ENCODE measurements at regions not wholly inside any gene's neighbourhood (a gene's known extent, or its start where the extent isn't known, plus 50 kb on each side); places are given as distances from the start of the nearest gene placed in this dataset.

DNA sequence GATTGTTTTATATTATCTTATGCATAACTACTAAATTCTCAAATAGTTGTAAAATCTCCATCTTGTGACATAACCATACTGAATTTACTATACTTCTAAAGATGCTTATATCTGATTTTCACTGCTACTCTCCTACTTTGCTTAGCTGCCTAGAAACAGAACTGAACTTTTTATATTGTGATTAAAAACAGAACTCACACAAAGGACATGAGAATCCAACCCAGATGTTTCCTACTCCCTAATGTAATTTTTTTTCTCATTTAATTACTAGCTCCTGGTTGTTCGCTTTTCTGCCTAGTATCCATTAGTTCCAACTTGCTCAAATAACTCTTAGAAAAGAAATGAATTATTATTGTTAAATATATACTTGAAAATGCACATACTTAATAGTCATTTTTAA lies 283.5 kb upstream of the ACTRT1 start:
- no peak for DNase-seq (ENCODE audit: low read depth)

DNA sequence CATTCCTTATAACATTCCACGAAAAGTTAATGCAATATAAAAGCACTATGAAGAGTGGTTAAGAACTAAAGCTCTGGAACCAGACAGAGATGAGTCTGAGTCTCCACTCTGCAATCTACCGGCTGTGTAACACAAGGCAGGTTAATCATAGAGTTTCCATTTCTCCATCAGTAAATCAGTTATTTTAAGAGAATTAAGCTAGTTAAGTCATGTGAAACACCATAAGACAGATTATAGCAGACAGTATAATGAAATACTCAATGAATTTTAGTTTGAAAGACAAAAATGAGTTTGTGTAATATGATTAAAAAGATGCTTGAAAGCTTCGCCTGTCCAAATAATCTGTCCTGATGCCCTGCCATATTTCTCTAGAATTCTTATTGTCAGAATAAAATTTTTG lies 282.6 kb upstream of the ACTRT1 start:
- DNase-seq (ENCODE audit: low read depth), result no peak

DNA sequence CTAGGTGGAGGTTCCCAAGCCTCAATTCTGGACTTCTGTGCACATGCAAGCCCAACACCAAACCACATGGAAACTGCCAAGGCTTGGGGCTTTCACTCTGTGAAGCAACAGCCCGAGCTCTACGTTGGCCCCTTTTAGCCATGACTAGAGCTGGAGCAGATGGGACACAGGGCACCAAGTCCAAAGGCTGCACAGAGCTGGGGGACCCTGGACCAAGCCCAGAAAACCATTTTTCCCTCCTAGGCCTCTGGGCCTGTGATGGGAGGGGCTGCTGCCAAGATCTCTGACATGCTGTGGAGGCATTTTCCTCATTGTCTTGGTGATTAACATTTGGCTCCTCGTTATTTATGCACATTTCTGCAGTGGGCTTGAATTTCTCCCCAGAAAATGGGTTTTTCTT lies 258.7 kb upstream of the ACTRT1 start:
- DNase-seq (ENCODE audit: low read depth), result no peak

DNA sequence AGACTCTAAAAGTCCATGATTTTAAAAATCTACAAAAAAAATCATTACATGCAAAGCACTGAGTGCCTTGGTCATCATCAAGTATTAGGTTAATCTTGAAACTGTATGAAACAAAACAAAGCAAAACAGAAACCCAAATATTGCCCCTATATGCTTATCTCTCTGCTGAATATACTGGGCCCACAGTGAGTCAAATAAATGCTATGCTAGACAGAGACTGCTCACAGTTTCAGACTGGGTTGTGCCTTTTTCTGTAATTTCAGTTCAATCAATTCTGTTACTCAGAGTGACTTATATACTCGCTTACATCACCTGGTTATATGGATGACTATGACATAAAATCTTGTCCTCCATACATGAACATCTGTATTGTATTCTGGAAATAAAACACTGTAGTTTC lies 257.1 kb upstream of the ACTRT1 start:
- no peak for DNase-seq (ENCODE audit: low read depth)

DNA sequence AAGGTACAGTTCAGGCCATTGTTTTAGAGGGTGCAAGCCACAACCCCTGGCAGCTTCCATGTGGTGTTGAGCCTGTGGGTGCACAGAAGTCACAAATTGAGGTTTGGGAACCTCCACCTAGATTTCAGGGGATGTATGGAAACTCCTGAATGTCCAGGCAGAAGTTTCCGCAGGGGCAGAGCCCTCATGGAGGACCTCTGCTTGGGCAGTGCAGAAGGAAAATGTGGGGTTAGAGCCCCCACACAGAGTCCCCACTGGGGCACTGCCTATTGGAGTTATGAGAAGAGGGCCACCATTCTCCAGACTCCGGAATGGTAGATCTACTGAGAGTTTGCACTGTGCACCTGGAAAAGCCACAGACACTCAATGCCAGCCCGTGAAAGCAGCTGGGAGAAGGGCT lies 242.0 kb upstream of the ACTRT1 start:
- no peak for DNase-seq (ENCODE audit: low read depth)

DNA sequence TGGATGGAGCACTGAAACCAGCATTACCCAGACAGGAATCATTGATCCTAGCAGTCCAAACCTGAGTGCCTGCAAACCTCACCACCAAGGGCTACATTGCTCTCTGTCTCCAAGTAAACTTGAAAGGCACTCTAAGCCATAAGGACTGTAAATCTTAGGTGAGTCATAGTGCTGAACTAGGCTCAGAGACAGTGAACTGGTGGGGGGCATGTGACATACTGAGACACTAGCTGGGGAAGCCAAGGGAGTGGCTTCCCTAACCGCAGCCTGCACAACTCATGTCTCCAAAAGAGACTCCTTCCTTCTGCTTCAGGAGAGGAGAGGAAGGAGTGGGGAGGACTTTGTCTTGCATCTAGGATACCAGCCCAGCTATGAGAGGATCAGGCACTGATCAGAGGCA lies 235.5 kb upstream of the ACTRT1 start:
- no peak for DNase-seq (ENCODE audit: low read depth)

DNA sequence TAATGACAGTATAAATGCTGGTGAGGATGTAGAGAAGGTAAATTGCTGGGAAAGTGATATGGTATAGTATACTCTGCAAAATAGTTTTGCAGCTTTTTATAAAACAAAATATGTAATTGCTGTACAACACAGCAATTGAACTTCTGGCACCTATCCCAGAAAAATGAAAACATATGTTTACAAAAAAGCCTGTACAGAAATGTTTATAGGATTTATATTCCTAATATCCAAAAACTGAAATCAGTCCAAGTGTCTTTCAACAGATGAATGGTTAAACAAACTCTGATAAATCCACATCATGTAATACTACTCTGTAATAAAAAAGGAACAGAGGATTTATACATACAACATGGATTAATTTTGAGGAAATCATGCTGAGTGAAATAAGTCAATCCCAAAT lies 198.4 kb upstream of the ACTRT1 start:
- DNase-seq (ENCODE audit: low read depth), result no peak

DNA sequence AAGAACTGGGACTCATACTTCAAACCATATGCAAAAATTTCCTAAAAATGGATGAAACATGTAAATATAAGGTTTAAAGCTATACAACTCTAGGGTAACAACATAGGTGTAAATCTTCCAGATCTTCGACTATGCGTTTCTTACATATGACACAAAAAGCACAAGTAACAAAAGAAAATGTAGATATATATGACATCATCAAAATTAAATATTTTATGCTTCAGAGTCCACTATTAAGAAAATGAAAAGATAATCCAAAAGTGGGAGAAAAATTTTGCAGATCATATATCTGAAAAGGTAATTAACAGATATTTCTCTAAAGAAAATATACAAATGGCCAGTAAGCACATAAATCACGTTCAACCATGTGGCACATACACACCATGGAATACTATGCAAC lies 164.2 kb upstream of the ACTRT1 start:
- DNase-seq (ENCODE audit: low read depth), result no peak

DNA sequence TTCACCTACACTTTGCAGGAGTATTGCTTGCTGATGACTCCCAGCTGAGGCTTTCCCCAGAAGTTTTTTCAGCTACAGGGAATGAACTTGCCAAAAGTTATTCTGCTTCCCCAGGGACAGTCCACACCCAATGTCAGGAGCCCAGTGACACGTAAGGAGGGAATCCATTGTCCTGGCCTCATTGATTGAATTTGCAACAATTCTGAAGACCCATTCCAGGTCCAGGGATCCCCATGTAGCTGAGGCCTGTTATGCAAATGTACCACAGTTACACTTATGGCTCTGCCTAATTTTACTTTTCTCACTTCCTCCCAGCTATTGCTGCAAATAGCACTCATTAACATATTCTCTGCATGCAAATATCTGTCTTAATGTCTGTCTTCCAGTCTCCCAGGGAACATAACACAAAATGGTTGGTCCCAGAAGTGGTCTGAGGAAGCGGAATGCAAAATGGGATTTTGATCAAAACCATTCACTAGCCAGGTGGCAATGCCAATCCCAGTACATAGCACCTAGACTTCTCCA lies 113.7 kb upstream of the ACTRT1 start:
- DNase-seq (ENCODE audit: low read depth), result no peak

DNA sequence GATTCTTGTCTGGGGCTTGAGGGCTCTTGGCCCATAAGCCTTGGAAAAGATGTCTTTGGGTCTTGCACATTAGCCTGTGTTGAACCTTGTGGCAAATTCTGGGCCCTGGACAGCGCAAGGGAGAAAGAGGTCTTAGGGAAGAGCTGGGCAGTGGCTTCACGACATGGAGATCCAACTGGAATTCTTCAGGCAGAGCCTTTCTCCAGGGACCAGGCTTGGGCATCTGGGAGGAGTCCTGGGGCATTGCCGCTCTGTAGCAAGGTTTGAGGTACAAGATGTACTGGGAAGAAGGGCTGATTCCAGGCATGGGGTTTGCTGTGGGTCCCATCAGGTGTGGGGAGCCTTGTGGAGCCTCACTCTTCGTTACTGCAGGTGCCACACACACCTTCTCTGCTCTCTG lies 104.0 kb upstream of the ACTRT1 start:
- DNase-seq (ENCODE audit: low read depth), result no peak

DNA sequence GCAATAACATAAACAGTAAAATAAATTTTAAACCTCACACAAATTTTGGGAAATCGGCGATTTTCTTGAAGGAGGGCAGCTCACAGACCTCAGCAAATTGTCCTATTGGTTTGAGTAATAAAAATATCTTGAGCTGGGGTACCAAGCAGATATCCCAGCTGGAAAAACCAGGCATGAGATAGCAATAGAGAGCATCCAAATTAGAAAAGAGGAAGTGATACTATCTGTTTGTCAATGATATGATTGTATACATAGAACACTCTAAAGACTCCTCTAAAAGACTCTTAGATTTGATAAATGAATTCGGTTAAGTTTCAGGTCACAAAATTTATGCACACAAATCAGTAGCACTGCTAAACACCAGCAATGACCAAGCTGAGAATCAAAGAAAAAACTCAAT lies 90.5 kb upstream of the ACTRT1 start:
- DNase-seq (ENCODE audit: low read depth), result no peak

DNA sequence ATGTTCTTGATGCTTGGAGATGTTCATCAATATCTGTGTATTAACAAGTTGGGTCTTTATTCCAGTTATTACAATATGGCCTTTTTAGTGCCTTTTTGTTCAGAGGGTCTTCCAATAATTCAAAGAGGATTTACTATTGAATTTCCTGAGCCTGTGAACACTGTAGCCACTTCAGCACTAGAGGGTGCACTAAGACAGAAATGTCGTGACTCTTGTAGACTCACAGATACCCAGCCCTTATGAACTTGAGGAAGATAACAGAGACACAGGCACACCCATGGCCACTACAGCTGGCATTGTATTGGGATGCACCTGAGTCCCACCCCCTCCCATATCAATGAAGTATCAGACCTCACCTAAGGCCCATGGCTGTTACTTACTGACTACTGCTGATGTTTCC lies 54.4 kb upstream of the ACTRT1 start:
- no peak for DNase-seq (ENCODE audit: low read depth)

DNA sequence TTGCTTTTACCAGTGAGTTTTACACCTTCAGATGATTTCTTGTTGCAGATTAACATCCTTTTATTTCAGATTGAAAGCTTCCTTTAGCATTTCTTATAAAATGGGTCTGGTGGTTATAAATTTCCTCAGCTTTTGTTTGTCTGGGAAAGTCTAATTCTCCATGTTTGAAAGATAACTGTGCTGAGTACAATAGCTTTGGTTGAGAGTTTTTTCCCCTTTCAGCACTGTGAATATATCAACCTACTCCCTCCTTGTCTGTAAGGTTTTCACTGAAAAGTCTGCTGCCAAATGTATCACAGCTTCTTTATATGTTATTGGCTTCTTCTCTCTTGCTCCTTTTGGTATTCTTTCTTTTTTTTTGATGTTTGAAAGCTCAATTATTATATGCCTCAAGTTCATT lies 53.5 kb upstream of the ACTRT1 start:
- no peak for DNase-seq (ENCODE audit: low read depth)
